ENCODE measurements at regions not wholly inside any gene's neighbourhood (a gene's known extent, or its start where the extent isn't known, plus 50 kb on each side); places are given as distances from the start of the nearest gene placed in this dataset.
A peak's percentile ranks its signal among the peaks of the same experiment; 100 is the strongest.
"Not testable (repeated sequence)": the region's sequence is repeated elsewhere in the genome, so short reads cannot be mapped to it uniquely, and the experiment has no call there.

DNA sequence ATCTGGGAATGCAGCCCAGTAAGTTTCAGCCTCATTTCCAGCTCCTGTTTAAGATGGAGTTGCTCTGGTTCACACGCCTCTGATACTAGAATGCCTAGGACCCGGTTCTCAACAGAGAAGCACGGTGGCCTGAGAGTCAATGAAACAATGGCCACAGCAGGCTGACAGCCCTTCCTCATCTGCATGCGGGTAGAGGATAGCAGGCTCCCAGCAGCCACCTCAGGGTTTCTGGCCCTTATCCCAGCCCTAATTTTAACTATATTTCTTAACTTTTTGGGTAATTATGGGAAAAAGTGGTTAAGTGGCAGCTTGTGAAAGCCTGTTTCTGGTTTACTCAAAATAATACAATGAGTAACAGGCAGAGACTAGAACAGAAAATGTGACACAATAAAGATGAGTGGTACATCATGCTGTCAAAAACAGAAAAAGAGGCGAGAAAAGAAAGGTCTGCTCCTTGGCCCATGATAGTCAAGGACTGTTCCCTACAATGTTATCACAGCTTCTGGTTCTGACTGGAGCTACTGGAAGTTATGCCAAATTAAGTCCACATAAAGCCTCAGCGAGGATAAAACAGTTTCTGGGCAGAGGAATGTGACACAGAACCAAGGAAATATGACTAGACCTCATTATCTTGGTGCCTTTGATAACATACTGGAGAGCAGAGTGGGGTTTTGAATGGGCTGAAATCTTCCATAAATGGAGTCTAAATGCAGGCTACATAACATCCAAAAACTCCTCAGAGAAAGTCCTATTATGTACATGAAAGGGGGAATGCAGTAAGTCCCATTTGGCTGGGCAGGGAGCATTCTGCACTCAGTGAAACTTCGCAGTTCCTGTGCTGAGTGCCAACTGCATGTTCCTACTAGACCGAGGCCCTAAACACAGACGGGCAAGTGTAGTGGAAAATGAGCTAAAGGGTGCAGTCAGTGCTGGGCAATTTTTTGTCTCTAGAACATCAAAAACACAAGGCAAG is 92.1 kb downstream of the NIBAN1 start:
- Histone ChIP-seq H3K4me1 (replicated peaks in 1 of 2) (peaks cover 10 to 23% of the 10 kb centered on the region in 2 donors), H3K4me3 (no peak overlapping the region), H3K27ac (no peak overlapping the region)
- in situ Hi-C loops (cut with MboI; ENCODE audit: low pct_unique_long_range_greater_than_20kb in 2 of 9, low sequenced_read_pairs in 9 of 9, unreplicated experiment in 9 of 9) = no loop called here
- peak in 4 of 8 experiments; percentile 34 to 57 (median 50) for ATAC-seq (replicated peaks in 6 of 8)
- WGBS, 10 experiments = 14 to 100% (median 74%) methylated on average over 1 to 9 of the region's 9 CpGs; no CpG with 5 or more reads in 2 of the 10 experiments

DNA sequence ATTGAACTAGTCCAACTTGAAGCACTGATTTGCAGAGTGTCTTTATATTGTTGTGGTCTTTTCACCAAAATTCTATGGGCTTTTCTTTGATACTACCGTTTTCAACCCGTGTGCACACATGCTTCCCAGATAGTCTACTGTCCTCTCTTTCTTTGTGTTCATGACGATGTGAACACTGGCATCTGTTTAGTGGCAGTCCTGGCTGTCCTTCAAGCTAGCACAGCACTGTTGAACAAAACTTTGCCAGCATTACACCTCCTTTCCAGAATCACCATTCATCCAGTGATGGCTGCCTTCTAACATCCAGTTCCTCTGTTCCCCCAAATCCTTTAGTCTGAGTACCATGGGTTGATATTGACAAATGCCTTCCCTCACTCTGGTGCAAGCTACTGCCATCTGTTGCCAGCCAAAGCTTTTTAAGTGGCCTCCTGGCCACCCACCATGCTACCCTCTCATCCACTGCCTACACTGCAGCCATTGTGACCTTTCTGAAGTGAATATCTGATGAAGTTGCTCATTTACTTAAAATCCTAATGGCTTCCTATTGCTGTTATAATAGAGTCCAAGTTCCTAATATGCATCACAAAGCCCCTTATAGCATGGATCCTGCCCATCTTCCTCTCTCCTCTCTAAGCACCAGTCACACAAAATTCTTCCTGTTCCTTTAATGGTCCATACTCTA is 94.3 kb downstream of the NIBAN1 start:
- H3K4me3 ChIP-seq = no peak overlapping the region
- peak in 3 of 8 experiments; percentile 54 to 76 (median 74) for ATAC-seq (replicated peaks in 6 of 8)
- 13 to 100% (median 50%) methylated on average over 1 to 3 of the region's 3 CpGs; no CpG with 5 or more reads in 1 of the 10 experiments for WGBS, 10 experiments
- peaks cover 10 to 23% of the 10 kb centered on the region in 2 donors for H3K4me1 ChIP-seq (replicated peaks in 1 of 2)
- in situ Hi-C loops (cut with MboI; ENCODE audit: low pct_unique_long_range_greater_than_20kb in 2 of 9, low sequenced_read_pairs in 9 of 9, unreplicated experiment in 9 of 9) = no loop called here
- H3K27ac ChIP-seq = no peak overlapping the region

DNA sequence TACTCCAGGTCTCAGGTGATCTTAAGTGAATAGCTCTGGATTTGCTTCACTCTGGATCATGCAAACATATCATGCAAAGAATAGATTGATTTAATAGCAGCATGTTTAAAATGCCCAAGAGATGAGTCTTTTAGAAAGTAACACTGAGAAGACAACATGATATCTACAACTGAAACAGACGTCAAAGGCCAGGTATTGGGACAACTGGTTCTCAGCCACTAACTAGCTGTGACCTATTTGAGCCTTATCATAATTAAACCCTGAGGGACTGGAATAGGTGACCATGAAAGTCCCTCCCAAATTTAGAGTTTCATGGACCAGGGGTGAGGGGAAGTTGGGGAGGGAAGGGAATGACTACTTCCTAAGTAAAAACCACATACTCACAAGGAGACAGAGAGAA is 95.7 kb downstream of the NIBAN1 start:
- no peak for ATAC-seq (replicated peaks in 6 of 8)
- H3K4me1 ChIP-seq (replicated peaks in 1 of 2) = peaks cover 10 to 23% of the 10 kb centered on the region in 2 donors
- H3K27ac ChIP-seq = no peak overlapping the region
- no peak overlapping the region for H3K4me3 ChIP-seq
- 50 to 100% (median 100%) methylated on average over 1 of the region's 1 CpG; no CpG with 5 or more reads in 4 of the 10 experiments for WGBS, 10 experiments
- in situ Hi-C loops (cut with MboI; ENCODE audit: low pct_unique_long_range_greater_than_20kb in 2 of 9, low sequenced_read_pairs in 9 of 9, unreplicated experiment in 9 of 9) = no loop called here

DNA sequence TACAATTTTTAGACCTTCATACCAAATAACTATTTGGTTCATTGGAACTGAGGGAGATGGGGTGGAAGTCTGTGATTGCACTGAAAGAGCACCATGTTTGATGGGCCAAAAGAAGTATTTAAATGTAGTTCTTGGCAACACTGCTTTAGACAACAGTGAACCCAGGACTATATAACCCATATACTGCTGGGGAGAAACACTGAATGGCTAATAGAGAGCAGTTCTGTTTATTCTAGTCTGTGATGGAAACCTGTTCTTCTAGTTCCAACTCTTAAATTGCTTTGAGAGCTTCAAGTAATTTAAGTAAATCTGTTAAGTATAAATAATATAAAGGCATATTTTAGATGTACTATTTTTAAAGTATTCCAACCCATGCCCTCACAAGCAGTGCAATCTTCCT is 96.3 kb downstream of the NIBAN1 start:
- in situ Hi-C loops (cut with MboI; ENCODE audit: low pct_unique_long_range_greater_than_20kb in 2 of 9, low sequenced_read_pairs in 9 of 9, unreplicated experiment in 9 of 9) = no loop called here
- Histone ChIP-seq H3K4me1 (replicated peaks in 1 of 2) (peaks cover 10 to 23% of the 10 kb centered on the region in 2 donors), H3K4me3 (no peak overlapping the region), H3K27ac (no peak overlapping the region)
- no peak for ATAC-seq (replicated peaks in 6 of 8)

DNA sequence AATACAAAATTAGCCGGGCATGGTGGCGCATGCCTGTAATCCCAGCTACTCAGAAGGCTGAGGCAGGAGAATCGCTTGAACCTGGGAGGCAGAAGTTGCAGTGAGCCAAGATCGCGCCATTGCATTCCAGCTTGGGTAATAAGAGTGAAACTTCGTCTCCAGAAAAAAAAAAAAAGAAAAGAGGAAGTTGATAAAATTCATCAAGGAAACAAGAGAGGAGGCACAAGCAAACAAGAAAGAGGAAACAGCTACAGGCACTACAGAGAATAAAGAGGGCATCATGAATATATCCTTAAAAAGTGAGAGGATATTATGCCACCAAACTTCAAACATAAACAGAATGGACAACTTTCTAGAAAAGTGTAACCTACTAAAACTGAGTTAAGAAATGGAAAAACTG is 98.3 kb downstream of the NIBAN1 start:
- in situ Hi-C loops (cut with MboI; ENCODE audit: low pct_unique_long_range_greater_than_20kb in 2 of 9, low sequenced_read_pairs in 9 of 9, unreplicated experiment in 9 of 9); H3K27ac ChIP-seq; H3K4me1 ChIP-seq (replicated peaks in 1 of 2); H3K4me3 ChIP-seq; ATAC-seq (replicated peaks in 6 of 8): not testable (repeated sequence)
- 83 to 100% (median 96%) methylated on average over 3 to 6 of the region's 6 CpGs; no CpG with 5 or more reads in 1 of the 10 experiments for whole genome bisulfite sequencing, 10 experiments

GRCh38 chr1:184875218-184875617 is 99.1 kb downstream of the NIBAN1 start:
- in situ Hi-C loops (cut with MboI; ENCODE audit: low pct_unique_long_range_greater_than_20kb in 2 of 9, low sequenced_read_pairs in 9 of 9, unreplicated experiment in 9 of 9) = no loop called here
- H3K4me1 ChIP-seq (replicated peaks in 1 of 2) = peaks cover 5 to 9% of the 10 kb centered on the region in 2 donors
- H3K4me3 ChIP-seq = no peak overlapping the region
- no peak for ATAC-seq (replicated peaks in 6 of 8)
- H3K27ac ChIP-seq = no peak overlapping the region
- 17 to 96% (median 88%) methylated on average over 1 to 4 of the region's 4 CpGs; no CpG with 5 or more reads in 2 of the 10 experiments for WGBS, 10 experiments

- in situ Hi-C loops (cut with MboI; ENCODE audit: low pct_unique_long_range_greater_than_20kb in 2 of 9, low sequenced_read_pairs in 9 of 9, unreplicated experiment in 9 of 9) = no loop called here
- 50 to 100% (median 84%) methylated on average over 2 to 7 of the region's 7 CpGs for WGBS, 10 experiments
- no peak for ATAC-seq (replicated peaks in 6 of 8)
- H3K4me3 ChIP-seq = no peak overlapping the region
- H3K4me1 ChIP-seq (replicated peaks in 1 of 2) = no peaks in the 10 kb centered on the region
- H3K27ac ChIP-seq = no peak overlapping the region
Observed at GRCh38 chr1:184870319-184870718, 104.0 kb downstream of the NIBAN1 start.

DNA sequence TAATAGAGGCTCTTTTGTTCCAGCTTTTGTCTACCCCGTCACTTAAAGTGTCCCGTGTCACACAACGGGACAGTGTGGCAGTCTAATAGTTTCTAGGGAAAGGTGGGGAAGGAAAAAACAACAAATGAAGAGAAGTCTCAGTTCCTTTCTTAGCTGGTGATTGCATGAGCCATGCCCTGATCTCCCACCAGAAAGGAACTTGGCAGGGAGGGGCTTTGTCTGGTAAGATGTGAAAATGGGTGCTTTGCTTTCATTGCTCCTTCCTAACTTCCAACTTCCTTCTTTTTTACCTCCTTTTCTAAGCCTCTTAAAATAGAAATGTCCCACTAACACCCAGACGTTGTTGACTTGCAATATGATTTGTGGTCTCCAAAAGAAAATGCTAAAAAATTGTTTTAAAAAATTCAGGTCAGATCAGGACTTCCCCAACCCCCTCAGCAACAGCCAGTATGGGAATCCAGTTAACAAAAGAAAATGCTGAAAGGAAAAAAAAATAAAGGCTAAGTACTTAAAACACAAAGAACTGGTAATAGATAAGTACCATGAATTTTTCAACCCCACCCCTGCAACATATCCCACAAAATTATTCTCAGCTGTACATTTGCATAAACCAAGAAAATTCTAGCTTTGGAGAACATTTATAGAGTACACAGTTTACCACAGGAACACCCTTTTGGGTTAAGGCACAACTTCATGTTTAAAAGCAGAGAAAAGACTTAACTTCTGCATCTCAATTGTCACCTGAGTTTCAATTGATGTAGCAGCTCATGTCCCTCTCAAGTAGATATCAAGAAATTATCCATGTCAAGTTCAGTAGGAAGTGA is 106.2 kb downstream of the NIBAN1 start:
- peak in 2 of 8 experiments; percentile 68 to 79 for ATAC-seq (replicated peaks in 6 of 8)
- H3K27ac ChIP-seq = no peak overlapping the region
- in situ Hi-C loops (cut with MboI; ENCODE audit: low pct_unique_long_range_greater_than_20kb in 2 of 9, low sequenced_read_pairs in 9 of 9, unreplicated experiment in 9 of 9) = no loop called here
- WGBS, 10 experiments = 50 to 100% (median 85%) methylated on average over 1 to 4 of the region's 4 CpGs; no CpG with 5 or more reads in 1 of the 10 experiments
- H3K4me1 ChIP-seq (replicated peaks in 1 of 2) = no peaks in the 10 kb centered on the region
- no peak overlapping the region for H3K4me3 ChIP-seq

GRCh38 chr1:184866991-184867788 is 107.1 kb downstream of the NIBAN1 start:
- no peaks in the 10 kb centered on the region for H3K4me1 ChIP-seq (replicated peaks in 1 of 2)
- H3K4me3 ChIP-seq = no peak overlapping the region
- no peak overlapping the region for H3K27ac ChIP-seq
- 38 to 100% (median 87%) methylated on average over 1 to 6 of the region's 6 CpGs for WGBS, 10 experiments
- in situ Hi-C loops (cut with MboI; ENCODE audit: low pct_unique_long_range_greater_than_20kb in 2 of 9, low sequenced_read_pairs in 9 of 9, unreplicated experiment in 9 of 9) = no loop called here
- peak in 2 of 8 experiments; percentile 47 to 58 for ATAC-seq (replicated peaks in 6 of 8)

DNA sequence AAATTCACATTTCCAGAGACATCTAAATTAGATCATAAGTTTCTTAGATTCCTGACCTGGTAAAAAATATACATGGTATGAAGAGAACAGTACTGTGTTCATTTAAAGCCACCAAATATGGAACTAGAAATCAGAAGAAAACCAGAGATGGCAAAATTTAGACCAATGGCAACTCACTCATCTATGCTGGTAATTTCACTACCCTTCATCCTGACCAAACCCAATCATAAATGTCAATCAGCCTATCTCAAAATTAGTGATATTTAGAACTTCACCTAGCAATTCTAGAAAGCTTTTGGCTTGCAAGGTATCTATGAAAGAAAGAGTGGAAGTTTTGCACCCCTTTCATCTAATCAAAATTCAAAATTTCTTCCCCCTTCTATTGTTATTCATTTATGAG is 107.7 kb downstream of the NIBAN1 start:
- in situ Hi-C loops (cut with MboI; ENCODE audit: low pct_unique_long_range_greater_than_20kb in 2 of 9, low sequenced_read_pairs in 9 of 9, unreplicated experiment in 9 of 9) = no loop called here
- H3K27ac ChIP-seq = no peak overlapping the region
- no peak for ATAC-seq (replicated peaks in 6 of 8)
- H3K4me3 ChIP-seq = no peak overlapping the region
- H3K4me1 ChIP-seq (replicated peaks in 1 of 2) = no peaks in the 10 kb centered on the region

GRCh38 chr1:184865831-184866230 is 108.5 kb downstream of the NIBAN1 start:
- Histone ChIP-seq H3K4me3 (no peak overlapping the region), H3K4me1 (replicated peaks in 1 of 2) (no peaks in the 10 kb centered on the region), H3K27ac (no peak overlapping the region)
- no peak for ATAC-seq (replicated peaks in 6 of 8)
- in situ Hi-C loops (cut with MboI; ENCODE audit: low pct_unique_long_range_greater_than_20kb in 2 of 9, low sequenced_read_pairs in 9 of 9, unreplicated experiment in 9 of 9) = no loop called here
- 0 to 100% (median 86%) methylated on average over 1 of the region's 1 CpG for WGBS, 10 experiments

DNA sequence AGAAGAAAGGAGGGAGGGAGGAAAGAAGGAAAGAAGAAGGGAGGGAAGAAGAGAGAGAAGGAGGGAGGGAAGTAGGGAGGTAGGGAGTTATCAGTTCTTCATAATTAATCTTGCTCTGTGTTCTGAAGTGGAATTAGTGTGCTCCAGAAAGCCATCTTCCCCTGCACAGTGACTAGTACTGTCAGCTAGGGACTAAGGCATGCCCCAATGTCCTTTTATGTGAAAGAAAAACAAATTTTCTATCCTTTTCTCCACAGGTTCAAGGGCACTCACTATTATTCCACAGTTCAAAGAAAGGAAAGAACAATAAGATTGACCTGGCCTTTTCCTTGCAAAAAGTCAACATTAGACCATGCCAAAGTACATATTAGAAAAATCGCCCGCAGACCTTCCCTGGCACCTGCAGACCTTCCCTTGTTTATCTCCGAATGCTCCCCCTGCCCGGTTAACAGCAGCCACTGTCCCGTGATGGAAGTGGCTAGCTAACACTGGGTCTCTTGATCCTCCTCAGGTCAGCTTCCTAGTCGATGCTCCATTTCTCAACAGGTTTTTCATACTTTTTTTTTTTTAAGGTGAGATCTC is 107.2 kb upstream of the EDEM3 start:
- ATAC-seq (replicated peaks in 6 of 8) = no peak
- in situ Hi-C loops (cut with MboI; ENCODE audit: low pct_unique_long_range_greater_than_20kb in 2 of 9, low sequenced_read_pairs in 9 of 9, unreplicated experiment in 9 of 9) = no loop called here
- 43 to 100% (median 81%) methylated on average over 1 to 6 of the region's 6 CpGs; no CpG with 5 or more reads in 2 of the 10 experiments for WGBS, 10 experiments

More for the DNA sequence above, 107.2 kb upstream of the EDEM3 start:
- Histone ChIP-seq H3K27ac (no peak overlapping the region), H3K4me1 (replicated peaks in 1 of 2) (no peaks in the 10 kb centered on the region), H3K4me3 (no peak overlapping the region)

Data from motor neuron (in vitro differentiated cells).